NOMO-1 treated with DMSO at 0.1 percent for 48 hours (cell line): ENCODE measurements at regions not wholly inside any gene's neighbourhood (a gene's known extent, or its start where the extent isn't known, plus 50 kb on each side); places are given as distances from the start of the nearest gene placed in this dataset.

Source experiments
- DNase-seq: peaks from one replicate; lab custom pipeline; 2025; ENCODE audit not compliant: unreplicated experiment; lab: John Stamatoyannopoulos, UW

DNA sequence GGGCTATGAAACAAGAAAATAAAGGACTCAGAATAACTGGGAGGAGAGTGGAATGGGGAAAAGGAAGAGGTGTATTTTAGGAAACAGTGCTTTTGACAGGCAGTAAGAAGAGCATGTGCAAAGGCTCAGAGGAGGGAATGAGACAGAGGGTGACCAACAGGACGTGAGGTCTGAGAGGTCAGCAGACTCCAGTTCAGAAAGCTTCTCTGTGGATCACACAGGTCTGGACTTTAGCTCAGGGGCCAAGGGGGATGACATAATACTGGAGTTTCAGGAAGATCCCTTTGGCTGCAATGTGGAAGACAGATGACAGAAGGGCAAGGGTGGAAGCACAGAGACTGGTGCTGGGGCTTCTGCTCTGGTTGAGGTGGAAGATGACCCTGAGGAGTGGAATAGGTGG lies 489.9 kb upstream of the CDH5 start:
- no peak for DNase-seq

DNA sequence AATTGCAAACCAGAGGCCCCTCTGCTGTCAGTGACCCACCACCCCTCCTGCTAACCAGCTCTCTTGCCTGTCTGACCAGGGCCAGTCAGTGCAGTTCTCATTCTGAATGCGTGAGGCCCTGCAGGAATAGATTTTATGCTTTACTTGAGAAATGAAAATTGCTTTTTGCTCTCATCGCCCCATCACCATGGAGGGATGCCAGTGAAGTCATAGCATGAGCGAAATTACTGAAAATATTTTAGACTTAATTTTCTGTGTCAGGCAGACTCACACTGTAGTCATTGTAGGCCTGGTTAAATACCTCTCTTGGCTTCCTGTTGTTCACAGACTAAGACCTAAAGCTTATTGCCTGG lies 490.5 kb upstream of the CDH5 start:
- no peak for DNase-seq

DNA sequence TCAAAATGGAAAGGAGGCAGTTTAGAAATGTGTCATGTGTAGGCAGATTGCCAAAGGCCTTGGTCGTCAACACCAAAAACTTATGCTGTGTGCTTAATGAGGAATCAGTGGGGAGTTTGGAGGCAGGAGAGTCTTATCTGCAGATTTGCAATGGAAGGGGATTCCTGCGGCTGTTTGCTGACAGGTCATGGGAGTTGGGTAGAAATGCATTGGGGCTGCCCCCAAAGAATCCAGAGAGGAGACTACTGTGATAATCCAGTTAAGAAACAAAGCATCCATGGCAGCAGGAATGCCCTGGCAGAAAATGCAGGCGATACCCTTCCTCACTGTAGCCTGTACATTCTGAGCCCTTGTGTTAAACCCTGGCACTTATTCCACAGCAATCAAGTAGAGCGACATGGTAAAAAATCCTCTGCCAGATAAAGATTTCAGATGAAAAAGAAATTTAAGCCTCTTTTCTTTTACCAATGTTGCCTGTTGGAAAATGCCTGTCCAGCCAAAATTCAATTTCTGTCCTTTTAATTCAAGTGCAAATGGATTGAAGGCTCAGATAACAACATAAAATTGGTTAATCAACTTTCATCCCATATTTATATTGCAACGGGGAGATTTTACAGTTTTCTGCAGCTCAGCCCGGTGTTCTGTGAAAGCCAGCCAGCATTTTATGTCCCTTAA lies 491.0 kb upstream of the CDH5 start:
- no peak for DNase-seq

- no peak for DNase-seq
Observed at GRCh38 chr16:65869261-65869660, 497.2 kb upstream of the CDH5 start.

- no peak for DNase-seq
Observed at GRCh38 chr16:65867276-65867960, 499.1 kb upstream of the CDH5 start.

GRCh38 chr16:65863236-65863635 lies 503.3 kb upstream of the CDH5 start:
- no peak for DNase-seq

- no peak for DNase-seq
Observed at GRCh38 chr16:65861131-65861731, 505.3 kb upstream of the CDH5 start.

- no peak for DNase-seq
Observed at GRCh38 chr16:65855171-65856145, 511.0 kb upstream of the CDH5 start.

DNA sequence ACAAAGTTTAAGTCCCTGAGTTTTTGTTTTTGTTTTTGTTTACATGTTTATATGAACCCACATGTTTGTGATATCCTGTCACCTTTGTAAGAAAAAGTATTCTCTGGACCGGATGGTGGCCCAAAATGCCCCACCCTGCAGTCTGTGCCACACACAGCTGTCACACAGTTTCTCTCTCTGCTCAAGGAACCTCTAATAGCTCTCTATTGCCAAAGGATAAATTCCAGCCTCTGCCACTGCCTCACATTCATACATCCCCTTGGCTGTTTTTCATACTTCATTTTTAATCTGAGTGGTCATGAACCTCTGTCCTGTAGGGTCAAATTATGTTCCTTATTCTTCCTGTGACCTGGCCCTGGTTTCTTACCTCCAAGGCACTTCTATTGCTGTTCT lies 520.3 kb upstream of the CDH5 start:
- no peak for DNase-seq

DNA sequence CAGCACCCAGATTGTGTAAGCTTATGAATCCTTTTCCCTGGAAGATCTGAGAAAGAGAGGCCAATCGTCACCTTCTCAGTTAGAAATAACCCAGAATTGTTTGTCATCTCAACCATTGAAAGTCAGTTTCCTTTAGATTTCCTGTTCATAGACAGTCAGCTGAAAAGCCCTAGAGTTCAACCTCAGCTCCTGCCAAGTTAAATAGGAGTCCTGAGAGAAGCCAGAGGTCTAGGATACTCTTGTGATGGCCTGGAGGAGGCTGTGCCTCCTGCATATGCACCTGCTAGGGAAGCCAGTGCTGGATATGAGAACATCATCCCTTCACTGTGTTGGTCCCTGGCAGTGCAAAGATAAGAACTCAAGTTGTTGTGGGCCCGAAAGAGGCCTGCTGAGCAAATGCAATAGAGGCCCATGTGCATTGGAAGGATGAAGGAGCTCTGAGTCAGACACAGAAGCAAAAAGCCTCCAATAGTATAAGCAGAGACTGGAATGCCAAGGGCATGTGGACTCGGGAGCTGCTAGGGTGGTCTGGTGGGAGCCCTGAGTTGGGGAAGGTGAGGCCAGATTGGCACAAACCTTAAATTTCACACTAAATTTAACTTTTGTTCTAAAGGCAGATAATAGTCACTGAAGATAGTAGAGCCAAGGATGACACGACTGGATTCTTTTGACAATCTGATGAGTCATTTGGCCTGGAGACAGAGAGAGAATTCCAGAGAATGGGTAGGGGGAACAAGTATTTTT lies 520.9 kb upstream of the CDH5 start:
- no peak for DNase-seq

GRCh38 chr16:65843941-65844340 lies 522.5 kb upstream of the CDH5 start:
- DNase-seq, result no peak

DNA sequence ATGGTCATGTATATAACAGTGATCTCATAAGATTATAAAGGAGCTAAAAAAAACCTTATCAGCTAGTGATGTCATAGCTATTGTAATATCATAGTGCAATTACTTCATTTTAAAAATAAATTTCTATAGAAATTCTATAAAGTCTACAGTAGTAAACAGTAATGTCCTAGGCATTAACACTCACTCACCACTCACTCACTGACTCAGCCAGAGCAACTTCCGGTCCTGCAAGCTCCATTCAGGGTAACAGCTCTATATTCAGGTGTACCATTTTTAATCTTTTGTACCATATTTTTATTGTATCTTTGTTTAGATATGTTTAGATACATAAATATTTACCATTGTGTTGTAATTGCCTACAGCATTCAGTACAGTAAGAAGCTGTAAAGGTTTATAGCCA lies 524.4 kb upstream of the CDH5 start:
- DNase-seq, result no peak

DNA sequence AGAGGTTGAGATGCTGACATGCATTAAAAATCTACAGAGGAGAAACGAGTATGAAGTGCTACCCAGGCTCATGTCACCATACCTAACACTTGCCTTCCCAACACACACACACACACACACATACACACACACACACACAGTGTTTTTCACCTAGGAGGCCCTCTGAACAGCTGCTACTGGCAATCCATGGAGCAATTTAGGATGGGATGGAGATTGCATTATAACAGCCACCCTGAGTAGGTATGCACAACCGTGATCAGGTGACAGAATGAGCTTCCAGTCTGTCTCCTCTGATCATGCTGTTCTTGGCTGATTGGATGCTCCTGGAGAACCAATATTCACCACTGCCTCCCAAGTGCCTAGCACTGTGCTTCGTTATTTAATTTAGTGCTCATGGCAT lies 528.5 kb upstream of the CDH5 start:
- no peak for DNase-seq

GRCh38 chr16:65837464-65837863 lies 529.0 kb upstream of the CDH5 start:
- peak; percentile 91 for DNase-seq

DNA sequence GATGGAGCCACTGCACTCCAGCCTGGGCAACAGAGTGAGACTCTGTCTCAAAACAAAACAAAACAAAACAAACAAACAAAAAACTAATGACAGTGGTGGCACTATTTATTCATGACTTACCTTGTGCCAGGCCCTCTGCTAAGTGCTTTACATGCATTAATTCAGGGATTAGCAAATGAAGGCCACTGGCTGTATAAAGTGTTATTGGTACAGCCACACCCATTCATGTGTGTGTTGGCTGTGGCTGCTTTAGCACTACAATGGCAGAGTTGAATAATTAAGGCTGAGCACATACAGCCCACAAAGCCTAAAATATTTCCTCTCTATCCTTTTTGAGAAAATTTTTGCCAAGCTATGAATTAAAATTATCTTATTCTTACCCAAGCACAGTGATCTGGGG lies 531.8 kb upstream of the CDH5 start:
- DNase-seq, result no peak

GRCh38 chr16:65833171-65833871 lies 533.2 kb upstream of the CDH5 start:
- DNase-seq, result no peak

- DNase-seq, result no peak
Observed at GRCh38 chr16:65832679-65833078, 533.8 kb upstream of the CDH5 start.

GRCh38 chr16:65831903-65832666 lies 534.4 kb upstream of the CDH5 start:
- DNase-seq, result no peak

DNA sequence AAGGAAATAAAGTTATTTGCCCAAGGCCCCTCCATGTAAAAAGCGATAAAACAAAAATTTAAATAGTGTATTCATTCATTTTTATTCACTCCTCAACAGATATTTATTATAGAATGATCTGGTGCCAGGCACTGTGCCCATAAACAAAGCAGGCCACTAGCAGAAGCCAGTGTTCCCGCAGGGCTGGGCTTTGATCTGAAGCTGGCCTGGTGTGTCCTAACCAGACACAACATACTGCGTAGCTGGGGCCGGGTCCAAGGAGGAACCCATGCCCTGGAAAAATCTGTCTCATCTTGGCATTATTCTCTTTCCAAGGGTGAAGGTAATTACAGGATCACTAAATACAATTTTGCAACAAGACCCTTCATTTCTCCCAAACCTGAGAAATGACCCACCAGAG lies 537.4 kb upstream of the CDH5 start:
- DNase-seq, result no peak
